ENCODE measurements at regions not wholly inside any gene's neighbourhood (a gene's known extent, or its start where the extent isn't known, plus 50 kb on each side); places are given as distances from the start of the nearest gene placed in this dataset.

- Histone ChIP-seq H3K4me3 (no peak overlapping the region), H3K4me2 (no peak overlapping the region), H3K9me3 (0 out of 3 replicates have a peak, but pooled peaks cover 2% of the 10 kb centered on the region), H3K4me1 (peaks cover 10% of the 10 kb centered on the region; the same call in 1 of the 3 replicates), H3K27ac (no peak overlapping the region)
- no peak for DNase-seq (ENCODE audit: low read depth in 1 of 2, low spot score in 1 of 2)
- FAIRE-seq: no peak
- ATAC-seq: no peak
- POLR2A ChIA-PET: no interaction called here
- CTCF ChIA-PET: no interaction called here
- 95% methylated on average over 2 of the region's 2 CpGs for WGBS (ENCODE audit: missing lambda C conversion rate)
- TF ChIP-seq HOXA7 (CRISPR knock-in tag; IDR thresholded peaks at IDR 0.05) (no peak), MAFK (IDR thresholded peaks at IDR 0.05; ENCODE audit: partially characterized antibody) (no peak), SMC3 (IDR thresholded peaks at IDR 0.05) (no peak), ELK1 (IDR thresholded peaks at IDR 0.05; ENCODE audit: low read depth, low read length) (no peak), EHF (CRISPR knock-in tag; IDR thresholded peaks at IDR 0.05) (no peak), MYC (IDR thresholded peaks at IDR 0.05; ENCODE audit: borderline replicate concordance, low read length) (no peak), BCL3 (IDR thresholded peaks at IDR 0.05) (no peak), HMGXB4 (CRISPR knock-in tag; IDR thresholded peaks at IDR 0.05; ENCODE audit: borderline replicate concordance) (no peak), RFX5 (IDR thresholded peaks at IDR 0.05) (no peak), ESRRA (IDR thresholded peaks at IDR 0.05; ENCODE audit: borderline replicate concordance, low read length) (no peak), PBX3 (IDR thresholded peaks at IDR 0.05) (no peak), HEYL (CRISPR knock-in tag; IDR thresholded peaks at IDR 0.05) (no peak), CEBPB (IDR thresholded peaks at IDR 0.05) (no peak), ZSCAN20 (CRISPR knock-in tag; IDR thresholded peaks at IDR 0.05) (no peak), CBX2 (IDR thresholded peaks at IDR 0.05; ENCODE audit: borderline replicate concordance, low read depth) (no peak), JUNB (IDR thresholded peaks at IDR 0.05) (no peak), USF2 (IDR thresholded peaks at IDR 0.05) (no peak), KDM1A (IDR thresholded peaks at IDR 0.05; ENCODE audit: low read depth) (no peak)
Observed at GRCh38 chr3:15894382-15894781, 96.6 kb upstream of the ANKRD28 start.

GRCh38 chr3:15896500-15896899 is 98.7 kb upstream of the ANKRD28 start:
- DNase-seq (ENCODE audit: low read depth in 1 of 2, low spot score in 1 of 2) (no peak), FAIRE-seq (no peak), ATAC-seq (no peak)
- Histone ChIP-seq H3K4me3 (no peak overlapping the region), H3K27ac (no peak overlapping the region), H3K4me2 (no peak overlapping the region), H3K4me1 (peaks cover 10% of the 10 kb centered on the region; the same call in 1 of the 3 replicates), H3K9me3 (no peaks in the 10 kb centered on the region)
- TF ChIP-seq HOXA7 (CRISPR knock-in tag; IDR thresholded peaks at IDR 0.05) (no peak), POLR2A (IDR thresholded peaks at IDR 0.05; ENCODE audit: low read length) (no peak), RCOR1 (IDR thresholded peaks at IDR 0.05; ENCODE audit: low read depth, low read length) (no peak), CBX8 (IDR thresholded peaks at IDR 0.05) (no peak), RAD21 (conservative IDR thresholded peaks at IDR 0.05 in 1 of 2, IDR thresholded peaks at IDR 0.05 in 1 of 2) (no peak), TP53 (CRISPR knock-in tag; IDR thresholded peaks at IDR 0.05) (no peak), RARB (CRISPR knock-in tag; IDR thresholded peaks at IDR 0.05) (no peak), MAZ (IDR thresholded peaks at IDR 0.05; ENCODE audit: borderline replicate concordance, low read depth, low read length) (no peak)
- CTCF ChIA-PET: interaction anchor here (1.4 kb wide), 1 partner anchor 295 kb away, joined by 3 read pairs; no protein-coding TSS in a partner anchor
- POLR2A ChIA-PET: no interaction called here
- WGBS (ENCODE audit: missing lambda C conversion rate): 83% methylated on average over 2 of the region's 2 CpGs
